ENCODE measurements at regions not wholly inside any gene's neighbourhood (a gene's known extent, or its start where the extent isn't known, plus 50 kb on each side); places are given as distances from the start of the nearest gene placed in this dataset.
"Not testable (repeated sequence)": the region's sequence is repeated elsewhere in the genome, so short reads cannot be mapped to it uniquely, and the experiment has no call there.

GRCh38 chr5:89536020-89536419 lies 653.0 kb upstream of the MEF2C start:
- Histone ChIP-seq H3K4me3 (no peak overlapping the region), H3K27ac (no peak overlapping the region), H3K36me3 (no peaks in the 10 kb centered on the region), H3K27me3 (no peaks in the 10 kb centered on the region), H3K9me3 (no peaks in the 10 kb centered on the region), H3K4me1 (no peaks in the 10 kb centered on the region)
- TF ChIP-seq EP300 (IDR thresholded peaks at IDR 0.05): no peak
- TF ChIP-seq CTCF (IDR thresholded peaks at IDR 0.05): no peak
- TF ChIP-seq POLR2AphosphoS5 (IDR thresholded peaks at IDR 0.05): no peak
- no peak for TF ChIP-seq POLR2A (IDR thresholded peaks at IDR 0.05)
- DNase-seq: no peak
- 84 to 90% methylated on average over 2 of the region's 2 CpGs for WGBS, 2 donors
- intact Hi-C loops (cut with DNase I): no loop called here

- 97% methylated on average over 2 of the region's 2 CpGs for WGBS, 2 donors
- intact Hi-C loops (cut with DNase I): no loop called here
These were observed 652.4 kb upstream of the MEF2C start for GRCh38 chr5:89535411-89535810.

GRCh38 chr5:89534331-89534730 lies 651.3 kb upstream of the MEF2C start:
- intact Hi-C loops (cut with DNase I): no loop called here
- H3K36me3 ChIP-seq: no peaks in the 10 kb centered on the region
- no peak overlapping the region for H3K27ac ChIP-seq
- TF ChIP-seq EP300 (IDR thresholded peaks at IDR 0.05) (no peak), POLR2AphosphoS5 (IDR thresholded peaks at IDR 0.05) (no peak), CTCF (IDR thresholded peaks at IDR 0.05) (no peak), POLR2A (IDR thresholded peaks at IDR 0.05) (no peak)
- no peaks in the 10 kb centered on the region for H3K27me3 ChIP-seq
- DNase-seq: no peak
- no peaks in the 10 kb centered on the region for H3K4me1 ChIP-seq
- H3K9me3 ChIP-seq: no peaks in the 10 kb centered on the region
- no peak overlapping the region for H3K4me3 ChIP-seq

More at GRCh38 chr5:89535411-89535810, 652.4 kb upstream of the MEF2C start:
- H3K4me3 ChIP-seq: no peak overlapping the region
- TF ChIP-seq EP300 (IDR thresholded peaks at IDR 0.05) (no peak), CTCF (IDR thresholded peaks at IDR 0.05) (no peak), POLR2A (IDR thresholded peaks at IDR 0.05) (no peak), POLR2AphosphoS5 (IDR thresholded peaks at IDR 0.05) (no peak)
- H3K36me3 ChIP-seq: no peaks in the 10 kb centered on the region
- no peak overlapping the region for H3K27ac ChIP-seq
- no peaks in the 10 kb centered on the region for H3K27me3 ChIP-seq
- no peak for DNase-seq
- H3K9me3 ChIP-seq: no peaks in the 10 kb centered on the region
- no peaks in the 10 kb centered on the region for H3K4me1 ChIP-seq

GRCh38 chr5:89524785-89525184 lies 641.8 kb upstream of the MEF2C start:
- TF ChIP-seq CTCF (IDR thresholded peaks at IDR 0.05) (no peak), POLR2A (IDR thresholded peaks at IDR 0.05) (no peak), EP300 (IDR thresholded peaks at IDR 0.05) (no peak), POLR2AphosphoS5 (IDR thresholded peaks at IDR 0.05) (no peak)
- Histone ChIP-seq H3K27me3 (no peaks in the 10 kb centered on the region), H3K4me3 (no peak overlapping the region), H3K27ac (no peak overlapping the region), H3K36me3 (no peaks in the 10 kb centered on the region), H3K9me3 (no peaks in the 10 kb centered on the region), H3K4me1 (no peaks in the 10 kb centered on the region)
- 92 to 93% methylated on average over 3 of the region's 3 CpGs for WGBS, 2 donors
- intact Hi-C loops (cut with DNase I): no loop called here
- DNase-seq: no peak

- H3K9me3 ChIP-seq; intact Hi-C loops (cut with DNase I); H3K27me3 ChIP-seq; H3K4me3 ChIP-seq; H3K36me3 ChIP-seq; H3K4me1 ChIP-seq; H3K27ac ChIP-seq; DNase-seq: not testable (repeated sequence)
These were observed 640.9 kb upstream of the MEF2C start for GRCh38 chr5:89523867-89524266.
